ENCODE measurements at regions not wholly inside any gene's neighbourhood (a gene's known extent, or its start where the extent isn't known, plus 50 kb on each side); places are given as distances from the start of the nearest gene placed in this dataset.

GRCh38 chr2:16496426-16497388 is 168.9 kb downstream of the CYRIA start:
- FAIRE-seq: no peak

DNA sequence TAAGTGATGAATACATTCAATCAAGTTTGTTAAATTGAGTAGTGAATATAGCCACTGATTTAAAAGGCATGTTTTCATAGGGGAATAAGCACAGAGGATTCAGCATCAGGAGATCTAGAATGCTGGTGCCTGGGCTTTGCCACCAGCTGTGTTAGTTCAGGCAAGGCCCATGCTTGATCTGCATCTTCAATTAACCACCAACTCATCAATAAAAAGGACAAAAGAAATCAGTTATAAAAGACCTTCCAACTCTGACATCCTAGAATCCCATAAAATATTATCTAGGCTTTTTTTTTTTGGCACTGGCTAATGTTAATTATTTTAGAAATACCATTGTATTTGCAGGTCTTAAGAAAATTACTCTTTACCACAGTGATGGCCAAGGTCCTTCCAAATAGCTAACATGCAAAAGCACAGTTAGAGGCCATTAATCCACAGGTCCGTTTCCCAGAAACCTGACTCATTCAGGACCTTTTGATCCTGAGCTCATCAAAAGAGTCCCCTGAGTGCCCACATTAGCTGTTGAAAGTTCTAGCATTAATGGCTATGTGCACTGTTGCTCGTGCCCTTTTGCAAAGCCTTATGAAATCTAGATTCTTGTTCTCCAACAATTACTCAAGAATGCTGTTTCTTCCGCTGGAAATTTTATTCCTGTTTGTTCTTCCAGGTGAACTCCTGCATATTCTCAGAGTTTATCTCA is 170.0 kb downstream of the CYRIA start:
- FAIRE-seq: no peak

GRCh38 chr2:16494836-16495508 is 170.7 kb downstream of the CYRIA start:
- no peak for FAIRE-seq

- FAIRE-seq: no peak
These were observed 171.8 kb downstream of the CYRIA start for GRCh38 chr2:16493788-16494187.

DNA sequence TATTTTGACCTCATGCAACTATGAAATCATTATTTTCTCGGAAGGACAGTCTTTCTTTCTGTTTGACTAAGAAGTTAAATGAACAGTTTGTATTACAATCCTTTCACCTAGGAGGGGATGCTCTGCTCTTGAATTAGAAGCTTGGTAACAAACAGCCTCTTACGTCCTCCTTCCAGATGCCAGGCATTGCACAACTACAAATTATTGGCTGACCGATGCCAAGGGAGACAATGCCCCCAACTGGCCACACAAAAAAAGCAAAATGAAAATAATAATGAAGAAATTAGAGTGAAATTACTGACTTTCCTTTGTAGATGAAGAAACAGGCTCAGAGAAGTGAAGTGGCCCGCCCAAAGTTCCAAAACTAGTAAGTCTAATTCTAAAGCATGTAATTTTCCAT is 177.9 kb downstream of the CYRIA start:
- no peak for FAIRE-seq

DNA sequence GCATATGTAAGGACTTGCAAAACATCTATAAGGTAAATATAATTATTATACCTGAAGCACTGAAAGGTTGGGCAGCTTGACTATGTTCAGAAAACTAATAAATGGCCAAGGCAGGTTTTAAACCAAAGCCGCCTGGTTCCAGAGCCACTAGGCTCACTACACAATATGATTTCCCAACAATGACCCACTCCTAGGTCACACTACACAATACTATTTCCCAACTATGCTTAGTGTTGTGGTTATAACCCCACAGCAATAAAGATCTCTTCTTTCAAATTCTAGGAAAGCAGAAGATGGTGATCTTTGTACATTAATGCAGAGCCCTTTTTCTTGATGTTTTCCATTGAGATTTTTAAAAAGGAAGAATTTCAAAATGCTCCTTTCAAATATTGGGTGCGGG is 180.4 kb downstream of the CYRIA start:
- no peak for FAIRE-seq

DNA sequence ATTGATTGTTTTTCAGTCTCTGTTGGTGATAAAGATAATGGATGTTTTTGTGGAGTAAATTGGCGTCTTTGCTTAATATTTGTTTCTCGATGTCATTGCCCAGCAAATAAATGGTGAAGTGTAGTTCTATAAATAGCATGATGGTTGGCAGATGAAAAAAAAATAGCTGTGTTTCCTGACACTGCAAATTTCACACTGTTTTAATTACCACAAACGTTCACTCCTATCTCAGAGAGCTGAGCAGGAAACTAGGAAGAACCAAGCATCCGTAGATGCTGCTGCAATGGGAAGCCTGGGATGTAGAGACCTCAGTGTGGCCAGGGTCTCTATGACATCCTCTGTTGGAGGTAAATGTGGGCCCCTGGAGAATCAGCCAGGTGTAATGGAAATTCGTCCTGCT is 183.2 kb downstream of the CYRIA start:
- no peak for FAIRE-seq

DNA sequence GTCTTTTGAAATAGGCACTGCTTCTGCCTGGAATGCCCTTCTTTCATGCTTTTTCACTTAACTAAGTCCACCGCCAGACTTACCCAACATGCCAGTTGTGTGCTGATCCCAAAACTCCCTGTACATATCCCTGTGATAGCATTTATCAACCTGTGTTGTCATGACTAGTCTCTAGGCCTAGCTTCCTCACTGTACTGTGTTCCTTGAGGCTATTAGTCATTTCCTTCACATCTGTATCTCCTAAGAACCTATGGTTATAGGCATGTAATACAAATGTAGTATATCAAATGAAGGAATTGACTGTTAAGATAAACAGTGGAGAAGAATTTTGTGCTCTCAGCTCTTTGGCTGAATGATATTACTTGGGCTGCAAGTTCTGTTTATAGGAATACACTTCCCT is 184.3 kb downstream of the CYRIA start:
- FAIRE-seq: no peak

DNA sequence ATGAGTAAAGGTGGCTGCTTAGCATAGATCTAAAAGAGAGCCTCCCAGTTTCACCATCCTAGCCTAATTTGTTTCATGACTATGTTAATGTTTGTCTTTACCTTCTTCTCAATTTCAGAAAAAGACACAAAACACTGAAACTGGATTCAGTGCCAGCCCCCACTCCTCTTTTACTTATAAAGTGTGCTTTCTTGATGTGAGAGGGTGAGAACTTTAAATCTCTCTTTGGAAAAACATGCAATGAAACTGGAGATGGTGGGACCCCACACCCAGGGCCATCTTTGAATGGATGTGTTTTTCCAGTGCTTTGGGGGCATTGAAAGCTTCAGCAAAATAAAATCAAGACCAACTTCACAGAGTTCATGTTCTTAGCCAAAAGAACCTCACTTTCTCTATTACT is 185.9 kb downstream of the CYRIA start:
- FAIRE-seq: no peak

DNA sequence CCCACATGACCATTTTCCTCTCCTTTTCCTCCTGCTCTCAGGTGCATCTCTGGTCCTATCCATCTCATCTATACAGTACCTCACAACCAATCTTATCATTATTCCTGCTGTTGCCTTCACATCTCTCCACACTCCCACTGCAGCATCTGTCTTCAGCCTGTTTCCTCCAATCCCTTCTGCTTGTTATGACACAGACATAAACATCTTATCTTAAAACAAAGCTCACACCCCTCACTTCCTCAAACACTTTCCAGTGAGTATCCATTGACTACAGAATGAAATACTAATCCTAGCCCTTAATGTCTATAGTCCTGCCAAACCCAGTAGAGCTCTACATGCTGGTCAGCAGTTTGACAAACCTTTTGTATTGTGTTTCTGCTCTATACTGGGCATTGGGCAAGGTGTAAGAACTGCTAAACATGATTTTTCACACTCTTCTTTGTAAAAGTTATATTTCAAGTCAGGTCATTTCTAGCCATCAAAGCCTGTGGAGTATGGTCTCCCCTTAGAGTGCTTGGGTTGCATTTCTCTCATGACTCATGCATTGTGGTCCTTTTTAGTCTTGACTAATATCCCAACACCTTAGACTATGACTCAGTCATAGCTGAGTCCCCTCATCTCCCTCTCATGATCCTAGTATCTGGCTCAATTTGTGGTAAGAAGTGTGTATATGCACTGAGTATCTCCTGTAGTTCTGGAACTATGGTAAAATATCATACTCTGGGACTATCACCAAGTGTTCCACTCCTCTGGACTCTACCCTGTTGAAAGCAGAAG is 187.0 kb downstream of the CYRIA start:
- FAIRE-seq: no peak

GRCh38 chr2:16477648-16478047 is 188.0 kb downstream of the CYRIA start:
- FAIRE-seq: no peak

DNA sequence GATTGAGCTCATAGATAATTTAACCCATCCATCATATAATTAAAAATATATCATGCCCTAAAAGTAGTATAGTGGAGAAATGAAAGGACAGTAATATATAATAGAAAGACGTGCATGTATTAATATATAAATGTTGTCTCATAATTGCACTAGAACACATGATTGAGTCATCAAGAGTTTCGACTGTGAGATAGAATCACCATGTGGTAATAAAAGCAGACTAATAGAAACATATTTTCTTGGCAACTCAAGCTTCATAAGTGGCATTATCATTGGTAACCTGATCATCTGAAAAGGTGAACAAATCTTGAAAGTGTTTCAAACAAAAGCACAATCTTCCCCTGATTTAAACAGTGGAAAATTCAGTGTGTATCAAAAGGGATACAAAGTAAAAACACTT is 188.8 kb downstream of the CYRIA start:
- FAIRE-seq: no peak

- FAIRE-seq: no peak
These were observed 189.6 kb downstream of the CYRIA start for GRCh38 chr2:16475986-16476567.

GRCh38 chr2:16475586-16475985 is 190.0 kb downstream of the CYRIA start:
- FAIRE-seq: no peak

GRCh38 chr2:16473575-16473974 is 192.1 kb downstream of the CYRIA start:
- no peak for FAIRE-seq

- no peak for FAIRE-seq
These were observed 194.6 kb downstream of the CYRIA start for GRCh38 chr2:16470936-16471490.

DNA sequence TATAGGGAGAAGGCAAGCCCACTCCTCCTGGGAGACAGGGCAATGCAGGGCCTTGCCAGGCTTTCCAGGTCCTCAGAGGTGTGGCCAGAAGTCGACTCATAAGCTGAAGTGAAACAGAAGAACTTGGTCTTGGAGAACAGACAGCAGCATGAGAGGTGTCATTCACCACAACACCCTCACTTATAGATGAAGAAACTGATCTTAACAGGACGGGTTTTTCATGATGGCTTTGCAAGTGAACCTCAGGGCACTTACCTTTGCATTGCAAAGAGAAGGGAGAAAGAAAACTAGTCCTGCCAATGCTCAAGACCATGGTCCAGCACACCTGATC is 198.8 kb downstream of the CYRIA start:
- no peak for FAIRE-seq

- FAIRE-seq: no peak
These were observed 199.4 kb downstream of the CYRIA start for GRCh38 chr2:16466133-16466820.

- no peak for FAIRE-seq
These were observed 201.0 kb downstream of the CYRIA start for GRCh38 chr2:16464641-16465040.

DNA sequence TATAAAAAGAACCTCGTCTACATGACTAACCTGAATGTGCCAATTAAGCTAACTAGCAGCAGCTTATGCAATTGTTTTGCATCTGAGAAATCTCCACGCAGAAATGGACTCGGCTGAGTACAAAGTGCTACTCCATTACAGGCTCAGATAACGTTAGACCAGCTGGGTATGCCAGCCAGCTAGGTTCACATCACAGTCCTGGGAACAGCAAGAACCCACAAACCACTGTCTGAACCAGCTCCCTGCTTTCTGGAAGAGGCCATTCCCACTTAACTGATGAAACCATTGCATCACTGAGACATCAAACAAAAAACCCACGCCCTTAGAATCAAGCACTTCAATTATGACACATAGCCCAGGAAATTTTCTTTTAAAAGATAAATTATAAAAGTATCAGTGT is 202.7 kb downstream of the CYRIA start:
- FAIRE-seq: no peak

DNA sequence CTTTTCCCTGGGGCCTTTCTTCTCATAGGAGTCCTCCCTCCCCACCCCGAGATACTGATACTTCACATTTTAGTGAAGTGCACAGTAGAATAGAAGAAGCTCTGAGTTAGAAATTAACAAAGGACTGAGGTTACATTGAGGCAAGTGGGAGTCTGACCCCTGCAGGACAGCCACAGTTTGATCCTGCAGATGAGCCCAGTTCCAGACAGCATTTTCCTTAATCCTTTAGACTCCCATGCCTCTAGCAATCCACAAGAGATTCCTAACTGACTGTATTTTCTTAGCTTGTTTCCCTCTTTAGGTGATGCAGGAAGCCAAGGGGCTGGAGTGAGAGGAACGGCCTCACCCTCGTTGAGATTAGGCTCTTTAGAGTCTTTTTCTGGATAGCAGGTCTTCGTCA is 204.0 kb downstream of the CYRIA start:
- FAIRE-seq: no peak

GRCh38 chr2:16459606-16460005 is 206.0 kb downstream of the CYRIA start:
- no peak for FAIRE-seq
